ENCODE measurements at regions not wholly inside any gene's neighbourhood (a gene's known extent, or its start where the extent isn't known, plus 50 kb on each side); places are given as distances from the start of the nearest gene placed in this dataset.

DNA sequence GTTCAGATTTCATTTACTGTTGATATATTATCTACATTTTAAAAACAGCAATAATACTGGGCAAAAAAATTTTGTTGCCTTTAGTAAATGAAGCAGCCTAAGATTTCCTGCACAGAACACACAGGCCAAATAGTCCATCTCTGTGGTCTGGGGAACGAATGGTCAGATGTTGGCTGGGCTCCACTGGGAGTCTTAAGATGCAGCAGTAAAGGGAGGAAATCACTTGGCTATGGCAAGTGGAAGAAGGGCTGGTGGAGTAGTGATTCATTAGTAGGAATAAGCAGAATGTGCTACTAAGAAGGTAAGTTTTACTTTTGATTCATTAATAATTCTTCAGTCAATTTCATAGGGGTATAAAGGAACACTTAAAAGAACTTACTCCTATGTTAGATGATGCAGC lies 91.1 kb upstream of the ARRDC3 start:
- POLR2A ChIA-PET: no interaction called here
- Histone ChIP-seq H3K4me2 (ENCODE audit: insufficient read depth, low read length) (no peak overlapping the region), H3K9me1 (replicated peaks; ENCODE audit: control insufficient read depth, extremely low read depth, insufficient read depth, low read length) (no peaks in the 10 kb centered on the region), H2AFZ (ENCODE audit: low read depth, low read length) (no peak overlapping the region), H3K27ac (ENCODE audit: insufficient read depth, low read depth, low read length) (no peak overlapping the region), H3K9ac (replicated peaks; ENCODE audit: extremely low read depth, insufficient read depth, low read length) (no peak overlapping the region), H3K27me3 (ENCODE audit: control insufficient read depth in 2 of 2, insufficient read depth in 2 of 2, low read length in 2 of 2) (no peaks in the 10 kb centered on the region), H3K4me3 (replicated peaks in 1 of 3; ENCODE audit: insufficient read depth in 1 of 3, low read depth in 1 of 3, low read length in 3 of 3) (no peak overlapping the region), H3K4me1 (ENCODE audit: control insufficient read depth, extremely low read depth, insufficient read depth, low read length) (no peaks in the 10 kb centered on the region), H4K20me1 (replicated peaks; ENCODE audit: control insufficient read depth, extremely low read depth, insufficient read depth, low read length) (no peaks in the 10 kb centered on the region), H3K9me3 (replicated peaks; ENCODE audit: control insufficient read depth, insufficient read depth, low read length) (no peaks in the 10 kb centered on the region), H3K79me2 (ENCODE audit: control insufficient read depth, insufficient read depth, low read length) (no peaks in the 10 kb centered on the region), H3K36me3 (ENCODE audit: control insufficient read depth in 2 of 2, extremely low read depth in 1 of 2, insufficient read depth in 2 of 2, low read length in 2 of 2) (no peaks in the 10 kb centered on the region)
- TF ChIP-seq, protein P1, sequence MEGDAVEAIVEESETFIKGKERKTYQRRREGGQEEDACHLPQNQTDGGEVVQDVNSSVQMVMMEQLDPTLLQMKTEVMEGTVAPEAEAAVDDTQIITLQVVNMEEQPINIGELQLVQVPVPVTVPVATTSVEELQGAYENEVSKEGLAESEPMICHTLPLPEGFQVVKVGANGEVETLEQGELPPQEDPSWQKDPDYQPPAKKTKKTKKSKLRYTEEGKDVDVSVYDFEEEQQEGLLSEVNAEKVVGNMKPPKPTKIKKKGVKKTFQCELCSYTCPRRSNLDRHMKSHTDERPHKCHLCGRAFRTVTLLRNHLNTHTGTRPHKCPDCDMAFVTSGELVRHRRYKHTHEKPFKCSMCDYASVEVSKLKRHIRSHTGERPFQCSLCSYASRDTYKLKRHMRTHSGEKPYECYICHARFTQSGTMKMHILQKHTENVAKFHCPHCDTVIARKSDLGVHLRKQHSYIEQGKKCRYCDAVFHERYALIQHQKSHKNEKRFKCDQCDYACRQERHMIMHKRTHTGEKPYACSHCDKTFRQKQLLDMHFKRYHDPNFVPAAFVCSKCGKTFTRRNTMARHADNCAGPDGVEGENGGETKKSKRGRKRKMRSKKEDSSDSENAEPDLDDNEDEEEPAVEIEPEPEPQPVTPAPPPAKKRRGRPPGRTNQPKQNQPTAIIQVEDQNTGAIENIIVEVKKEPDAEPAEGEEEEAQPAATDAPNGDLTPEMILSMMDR (IDR thresholded peaks at IDR 0.05; ENCODE audit: extremely low read depth in 1 of 2, insufficient read depth in 1 of 2, low read depth in 1 of 2, low read length in 2 of 2): no peak
- no peak for TF ChIP-seq POLR2AphosphoS5 (IDR thresholded peaks at IDR 0.05; ENCODE audit: insufficient read depth, low read depth, low read length)
- TF ChIP-seq FOS (IDR thresholded peaks at IDR 0.05; ENCODE audit: borderline replicate concordance, insufficient read depth, low read length): no peak
- no peak for FAIRE-seq
- CTCF ChIA-PET: interaction anchor here (0.8 to 1.6 kb wide), 4 partner anchors 10 to 168 kb away, joined by 3 to 5 read pairs (median 4); no protein-coding TSS in a partner anchor
- DNase-seq (ENCODE audit: low read depth, low spot score): no peak
- no TSS peak for BruUV-seq (replicated peaks)
- intact Hi-C loops (cut with micrococcal nuclease) (no loop called here), dilution Hi-C loops (cut with MboI; ENCODE audit: extremely low pct_ligation_motif_present, low sequenced_read_pairs) (no loop called here)

DNA sequence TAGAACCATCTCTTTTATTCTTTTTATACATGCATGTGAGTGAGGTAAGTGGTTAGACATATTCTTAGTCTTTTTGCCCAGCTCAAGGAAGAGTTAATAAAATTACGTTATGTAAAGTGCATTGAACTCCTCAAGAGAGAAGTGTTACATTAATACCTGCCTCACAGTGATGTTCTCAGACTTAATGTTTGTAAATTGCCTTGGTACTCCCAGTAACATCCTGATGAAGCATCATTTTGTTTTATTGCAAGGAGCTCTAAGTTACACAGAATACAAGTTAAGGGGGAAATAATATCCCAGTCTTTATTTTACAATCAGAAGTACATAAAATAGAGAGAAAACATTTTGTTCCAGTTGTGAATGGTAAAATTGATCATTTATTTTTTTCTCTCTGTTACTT lies 89.5 kb upstream of the ARRDC3 start:
- BruUV-seq (replicated peaks): no TSS peak
- FAIRE-seq: no peak
- no peak overlapping the region for H2AFZ ChIP-seq (ENCODE audit: low read depth, low read length)
- no peaks in the 10 kb centered on the region for H3K9me1 ChIP-seq (replicated peaks; ENCODE audit: control insufficient read depth, extremely low read depth, insufficient read depth, low read length)
- no peak overlapping the region for H3K4me2 ChIP-seq (ENCODE audit: insufficient read depth, low read length)
- H3K27ac ChIP-seq (ENCODE audit: insufficient read depth, low read depth, low read length): no peak overlapping the region
- H3K79me2 ChIP-seq (ENCODE audit: control insufficient read depth, insufficient read depth, low read length): no peaks in the 10 kb centered on the region
- intact Hi-C loops (cut with micrococcal nuclease) (no loop called here), dilution Hi-C loops (cut with MboI; ENCODE audit: extremely low pct_ligation_motif_present, low sequenced_read_pairs) (no loop called here)
- H3K27me3 ChIP-seq (ENCODE audit: control insufficient read depth in 2 of 2, insufficient read depth in 2 of 2, low read length in 2 of 2): no peaks in the 10 kb centered on the region
- POLR2A ChIA-PET: no interaction called here
- TF ChIP-seq, protein P2, sequence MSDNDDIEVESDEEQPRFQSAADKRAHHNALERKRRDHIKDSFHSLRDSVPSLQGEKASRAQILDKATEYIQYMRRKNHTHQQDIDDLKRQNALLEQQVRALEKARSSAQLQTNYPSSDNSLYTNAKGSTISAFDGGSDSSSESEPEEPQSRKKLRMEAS (IDR thresholded peaks at IDR 0.05; ENCODE audit: insufficient read depth, insufficient read length): no peak
- TF ChIP-seq MYC (IDR thresholded peaks at IDR 0.05; ENCODE audit: low read depth, low read length) (no peak), JUN (IDR thresholded peaks at IDR 0.05; ENCODE audit: borderline replicate concordance, insufficient read depth, insufficient read length, low read depth) (no peak), FOS (IDR thresholded peaks at IDR 0.05; ENCODE audit: borderline replicate concordance, insufficient read depth, low read length) (no peak), GATA2 (IDR thresholded peaks at IDR 0.05; ENCODE audit: insufficient read depth, insufficient read length, low read depth, low read length) (no peak), POLR2AphosphoS5 (IDR thresholded peaks at IDR 0.05; ENCODE audit: insufficient read depth, low read depth, low read length) (no peak), POLR2A (IDR thresholded peaks at IDR 0.05; ENCODE audit: low read depth, low read length) (no peak), EZH2 (IDR thresholded peaks at IDR 0.05; ENCODE audit: borderline replicate concordance, low read depth, low read length, severe bottlenecking) (no peak)
- TF ChIP-seq, protein P1 (IDR thresholded peaks at IDR 0.05; ENCODE audit: extremely low read depth in 1 of 2, insufficient read depth in 1 of 2, low read depth in 1 of 2, low read length in 2 of 2): no peak
- H4K20me1 ChIP-seq (replicated peaks; ENCODE audit: control insufficient read depth, extremely low read depth, insufficient read depth, low read length): no peaks in the 10 kb centered on the region
- H3K4me3 ChIP-seq (replicated peaks in 1 of 3; ENCODE audit: insufficient read depth in 1 of 3, low read depth in 1 of 3, low read length in 3 of 3): no peak overlapping the region
- H3K4me1 ChIP-seq (ENCODE audit: control insufficient read depth, extremely low read depth, insufficient read depth, low read length): no peaks in the 10 kb centered on the region
- CTCF ChIA-PET: interaction anchor here (1.3 kb wide), 1 partner anchor 53 kb away, joined by 3 read pairs; no protein-coding TSS in a partner anchor
- no peak for DNase-seq (ENCODE audit: low read depth, low spot score)
- H3K9me3 ChIP-seq (replicated peaks; ENCODE audit: control insufficient read depth, insufficient read depth, low read length): no peaks in the 10 kb centered on the region
- H3K36me3 ChIP-seq (ENCODE audit: control insufficient read depth in 2 of 2, extremely low read depth in 1 of 2, insufficient read depth in 2 of 2, low read length in 2 of 2): no peaks in the 10 kb centered on the region
- no peak overlapping the region for H3K9ac ChIP-seq (replicated peaks; ENCODE audit: extremely low read depth, insufficient read depth, low read length)

All from endothelial cell of umbilical vein (primary cell).